HEK293 (cell line): ENCODE measurements at regions not wholly inside any gene's neighbourhood (a gene's known extent, or its start where the extent isn't known, plus 50 kb on each side); places are given as distances from the start of the nearest gene placed in this dataset.

Experiments used
- CTCF ChIA-PET: fragments of 350-600 bp; formaldehyde crosslinking; extraction: SDS; loops from one replicate; lab custom pipeline; 2021; ENCODE audit warnings: antibody characterized with exemption; lab: Yijun Ruan, JAX
- POLR2A ChIA-PET: fragments of 300-600 bp; formaldehyde crosslinking; extraction: SDS; loops from one replicate; lab custom pipeline; 2020; ENCODE audit warnings: antibody characterized with exemption, inconsistent platforms; lab: Yijun Ruan, JAX
- H3K27ac ChIP-seq: fragments of 200-500 bp; sonication (Bioruptor generic); 2 replicates; pipeline ENCODE4 v1.5.1; 2014; ENCODE audit warnings: low read depth, low read length, control low read depth, inconsistent platforms; ENCODE audit errors: extremely low read depth
- H3K36me3 ChIP-seq, 2 experiments: fragments of 200-500 bp in 1 of 2; sonication (Bioruptor generic) in 1 of 2; 1 replicate in 1 of 2; 2 replicates in 1 of 2; pipeline ENCODE4 v1.5.1; 2014 to 2017; ENCODE audit warnings: inconsistent platforms in 2 of 2, low read length in 2 of 2; ENCODE audit not compliant: control insufficient read depth in 2 of 2, insufficient read depth in 1 of 2
- H3K4me1 ChIP-seq: fragments of 200-500 bp; sonication (Bioruptor generic); 2 replicates; pipeline ENCODE4 v1.5.1; 2014; ENCODE audit warnings: mild to moderate bottlenecking, low read length, inconsistent platforms; ENCODE audit not compliant: control insufficient read depth, insufficient read depth
- H3K4me3 ChIP-seq: 2 replicates; pipeline ENCODE4 v1.5.1; 2011; ENCODE audit warnings: low read depth, mild to moderate bottlenecking, control low read depth, low read length, moderate library complexity
- H3K9me3 ChIP-seq: fragments of 200-500 bp; sonication (Bioruptor generic); 2 replicates; pipeline ENCODE4 v1.5.1; 2014; ENCODE audit warnings: low read depth, low read length, inconsistent platforms; ENCODE audit not compliant: control insufficient read depth, insufficient read depth
- HOXC10 ChIP-seq: sonication (generic); formaldehyde crosslinking; IDR thresholded peaks from 2 replicates; pipeline ENCODE4 v1.8.1; 2023; ENCODE audit warnings: mild to moderate bottlenecking, missing genetic modification reagents
- HOXD13 ChIP-seq: sonication (generic); formaldehyde crosslinking; IDR thresholded peaks from 2 replicates; pipeline ENCODE4 v1.8.0; 2022; ENCODE audit warnings: missing genetic modification reagents, borderline replicate concordance
- KLF1 ChIP-seq: fragments of 450-650 bp; formaldehyde crosslinking; IDR thresholded peaks from 2 replicates; pipeline ENCODE4 v1.5.1; 2016; ENCODE audit warnings: missing biosample characterization, missing genetic modification characterization
- KLF10 ChIP-seq: fragments of 450-650 bp; IDR thresholded peaks from 2 replicates; pipeline ENCODE4 v1.5.1; 2018; ENCODE audit warnings: missing biosample characterization, mild to moderate bottlenecking, missing genetic modification characterization
- MYNN ChIP-seq: fragments of 450-650 bp; formaldehyde crosslinking; IDR thresholded peaks from 2 replicates; pipeline ENCODE4 v1.5.1; 2016; ENCODE audit warnings: missing biosample characterization, missing genetic modification characterization, borderline replicate concordance
- MZF1 ChIP-seq: fragments of 450-650 bp; formaldehyde crosslinking; IDR thresholded peaks from 2 replicates; pipeline ENCODE4 v1.5.1; 2017; ENCODE audit warnings: missing biosample characterization, missing genetic modification characterization, borderline replicate concordance
- OSR2 ChIP-seq: fragments of 450-650 bp; formaldehyde crosslinking; IDR thresholded peaks from 2 replicates; pipeline ENCODE4 v1.5.1; 2016; ENCODE audit warnings: missing biosample characterization, missing genetic modification characterization
- RBAK ChIP-seq: fragments of 450-650 bp; formaldehyde crosslinking; IDR thresholded peaks from 2 replicates; pipeline ENCODE4 v1.5.1; 2016; ENCODE audit warnings: missing biosample characterization, missing genetic modification characterization
- SP7 ChIP-seq: fragments of 450-650 bp; formaldehyde crosslinking; IDR thresholded peaks from 2 replicates; pipeline ENCODE4 v1.5.1; 2016; ENCODE audit warnings: missing biosample characterization, missing genetic modification characterization
- TRIM28 ChIP-seq: IDR thresholded peaks from 2 replicates; pipeline ENCODE4 v1.6.1; 2011; ENCODE audit warnings: low read length, control low read depth, borderline replicate concordance
- ZNF155 ChIP-seq: fragments of 450-650 bp; formaldehyde crosslinking; IDR thresholded peaks from 2 replicates; pipeline ENCODE4 v1.5.1; 2016; ENCODE audit warnings: missing biosample characterization, missing genetic modification characterization
- ZNF157 ChIP-seq: fragments of 450-650 bp; formaldehyde crosslinking; IDR thresholded peaks from 2 replicates; pipeline ENCODE4 v1.5.1; 2016; ENCODE audit warnings: missing biosample characterization, missing genetic modification characterization
- ZNF16 ChIP-seq: fragments of 450-650 bp; formaldehyde crosslinking; IDR thresholded peaks from 2 replicates; pipeline ENCODE4 v1.5.1; 2016; ENCODE audit warnings: low read depth, missing biosample characterization, missing genetic modification characterization
- ZNF292 ChIP-seq: fragments of 450-650 bp; formaldehyde crosslinking; IDR thresholded peaks from 2 replicates; pipeline ENCODE4 v1.5.1; 2016; ENCODE audit warnings: low read depth, missing biosample characterization, missing genetic modification characterization, borderline replicate concordance
- ZNF510 ChIP-seq: fragments of 450-650 bp; formaldehyde crosslinking; IDR thresholded peaks from 2 replicates; pipeline ENCODE4 v1.5.1; 2018; ENCODE audit warnings: mild to moderate bottlenecking, missing genetic modification characterization, missing biosample characterization; ENCODE audit not compliant: insufficient replicate concordance
- ZNF529 ChIP-seq: fragments of 450-650 bp; formaldehyde crosslinking; IDR thresholded peaks from 2 replicates; pipeline ENCODE4 v1.5.1; 2017; ENCODE audit warnings: missing genetic modification characterization, missing biosample characterization; ENCODE audit not compliant: insufficient replicate concordance
- ZNF555 ChIP-seq: fragments of 450-650 bp; formaldehyde crosslinking; conservative IDR thresholded peaks from 2 replicates; pipeline ENCODE4 v1.5.1; 2017; ENCODE audit warnings: missing biosample characterization, mild to moderate bottlenecking, missing genetic modification characterization, inconsistent platforms
- ZNF610 ChIP-seq: fragments of 450-650 bp; formaldehyde crosslinking; IDR thresholded peaks from 2 replicates; pipeline ENCODE4 v1.5.1; 2016; ENCODE audit warnings: missing biosample characterization, missing genetic modification characterization, borderline replicate concordance
- ZNF626 ChIP-seq: fragments of 450-650 bp; sonication (Bioruptor Pico); formaldehyde crosslinking; IDR thresholded peaks from 2 replicates; pipeline ENCODE4 v1.5.1; 2018; ENCODE audit warnings: missing biosample characterization, missing genetic modification characterization, inconsistent platforms
- ZNF629 ChIP-seq: fragments of 450-650 bp; formaldehyde crosslinking; IDR thresholded peaks from 2 replicates; pipeline ENCODE4 v1.5.1; 2017; ENCODE audit warnings: missing biosample characterization, missing genetic modification characterization
- ZNF707 ChIP-seq: fragments of 450-650 bp; formaldehyde crosslinking; IDR thresholded peaks from 2 replicates; pipeline ENCODE4 v1.5.1; 2016; ENCODE audit warnings: missing biosample characterization, missing genetic modification characterization
- ZNF76 ChIP-seq: fragments of 450-650 bp; formaldehyde crosslinking; IDR thresholded peaks from 2 replicates; pipeline ENCODE4; 2016; ENCODE audit warnings: low read depth, missing biosample characterization, missing genetic modification characterization, borderline replicate concordance
- ZSCAN16 ChIP-seq: fragments of 450-650 bp; formaldehyde crosslinking; IDR thresholded peaks from 2 replicates; pipeline ENCODE4 v1.5.1; 2016; ENCODE audit warnings: missing biosample characterization, missing genetic modification characterization
- ZSCAN30 ChIP-seq: fragments of 450-650 bp; IDR thresholded peaks from 2 replicates; pipeline ENCODE4 v1.5.1; 2018; ENCODE audit warnings: missing biosample characterization, mild to moderate bottlenecking, missing genetic modification characterization, moderate library complexity
- ZXDB ChIP-seq: fragments of 450-650 bp; formaldehyde crosslinking; IDR thresholded peaks from 2 replicates; pipeline ENCODE4 v1.5.1; 2016; ENCODE audit warnings: missing biosample characterization, missing genetic modification characterization
- TF ChIP-seq, protein P1 (sequence below): fragments of 450-650 bp; formaldehyde crosslinking; IDR thresholded peaks from 2 replicates; pipeline ENCODE4 v1.5.1; 2016; ENCODE audit warnings: missing biosample characterization, missing genetic modification characterization
- TF ChIP-seq, protein P2 (sequence below): fragments of 450-650 bp; formaldehyde crosslinking; IDR thresholded peaks from 2 replicates; pipeline ENCODE4 v1.5.1; 2016; ENCODE audit warnings: missing biosample characterization, missing genetic modification characterization
- TF ChIP-seq, protein P3 (sequence below): sonication (generic); formaldehyde crosslinking; IDR thresholded peaks from 2 replicates; pipeline ENCODE4 v1.8.1; 2022; ENCODE audit warnings: mild to moderate bottlenecking, moderate library complexity, missing genetic modification reagents
- TF ChIP-seq, protein P4 (sequence below): fragments of 450-650 bp; formaldehyde crosslinking; conservative IDR thresholded peaks from 2 replicates; pipeline ENCODE4 v1.5.1; 2016; ENCODE audit warnings: low read depth, missing biosample characterization, missing genetic modification characterization

DNA sequence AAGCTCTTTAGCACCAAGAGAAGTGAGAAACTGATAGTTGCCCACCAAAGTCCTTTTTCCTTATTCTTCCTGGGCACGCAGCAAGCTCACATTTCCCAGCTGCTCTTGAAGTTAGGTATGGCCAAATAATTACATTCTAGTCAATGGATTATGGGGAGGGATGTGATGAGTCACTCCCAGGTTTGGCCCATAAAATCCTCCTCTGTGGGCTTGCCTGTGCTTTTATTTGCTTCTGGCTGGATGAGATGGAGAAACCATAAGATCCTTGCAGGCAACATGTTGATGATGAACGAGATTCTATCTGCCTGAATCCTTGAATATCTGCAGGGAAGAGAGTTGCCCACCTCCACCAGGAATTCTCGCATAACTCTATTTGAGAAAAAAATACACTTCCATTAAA is 568.3 kb upstream of the SALL1 start:
- TF ChIP-seq HOXD13 (CRISPR knock-in tag) (no peak), KLF1 (tag by site-specific recombination) (no peak), KLF10 (tag by site-specific recombination) (no peak), ZSCAN30 (tag by site-specific recombination) (no peak), ZNF157 (no peak), ZNF155 (tag by site-specific recombination) (no peak), ZNF76 (tag by site-specific recombination) (no peak), ZNF510 (tag by site-specific recombination) (no peak), TRIM28 (peak; percentile 67; the same call in 1 of the 2 replicates), ZSCAN16 (tag by site-specific recombination) (no peak), ZNF629 (tag by site-specific recombination) (no peak), ZNF610 (no peak), ZNF555 (tag by site-specific recombination) (no peak), ZNF529 (tag by site-specific recombination) (no peak), MZF1 (tag by site-specific recombination) (0 out of 2 replicates have a peak, but pooled peaks have one; percentile 18), ZNF16 (tag by site-specific recombination) (no peak), ZNF292 (no peak), HOXC10 (CRISPR knock-in tag) (no peak), RBAK (tag by site-specific recombination) (0 out of 2 replicates have a peak, but pooled peaks have one; percentile 32), MYNN (tag by site-specific recombination) (no peak), OSR2 (tag by site-specific recombination) (no peak), ZNF626 (tag by site-specific recombination) (no peak), ZNF707 (no peak), ZXDB (no peak), SP7 (tag by site-specific recombination) (peak; percentile 25; the same call in 1 of the 2 replicates)
- TF ChIP-seq, protein P1, sequence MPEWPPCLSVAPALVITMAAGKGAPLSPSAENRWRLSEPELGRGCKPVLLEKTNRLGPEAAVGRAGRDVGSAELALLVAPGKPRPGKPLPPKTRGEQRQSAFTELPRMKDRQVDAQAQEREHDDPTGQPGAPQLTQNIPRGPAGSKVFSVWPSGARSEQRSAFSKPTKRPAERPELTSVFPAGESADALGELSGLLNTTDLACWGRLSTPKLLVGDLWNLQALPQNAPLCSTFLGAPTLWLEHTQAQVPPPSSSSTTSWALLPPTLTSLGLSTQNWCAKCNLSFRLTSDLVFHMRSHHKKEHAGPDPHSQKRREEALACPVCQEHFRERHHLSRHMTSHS (tag by site-specific recombination) = no peak
- TF ChIP-seq, protein P2, sequence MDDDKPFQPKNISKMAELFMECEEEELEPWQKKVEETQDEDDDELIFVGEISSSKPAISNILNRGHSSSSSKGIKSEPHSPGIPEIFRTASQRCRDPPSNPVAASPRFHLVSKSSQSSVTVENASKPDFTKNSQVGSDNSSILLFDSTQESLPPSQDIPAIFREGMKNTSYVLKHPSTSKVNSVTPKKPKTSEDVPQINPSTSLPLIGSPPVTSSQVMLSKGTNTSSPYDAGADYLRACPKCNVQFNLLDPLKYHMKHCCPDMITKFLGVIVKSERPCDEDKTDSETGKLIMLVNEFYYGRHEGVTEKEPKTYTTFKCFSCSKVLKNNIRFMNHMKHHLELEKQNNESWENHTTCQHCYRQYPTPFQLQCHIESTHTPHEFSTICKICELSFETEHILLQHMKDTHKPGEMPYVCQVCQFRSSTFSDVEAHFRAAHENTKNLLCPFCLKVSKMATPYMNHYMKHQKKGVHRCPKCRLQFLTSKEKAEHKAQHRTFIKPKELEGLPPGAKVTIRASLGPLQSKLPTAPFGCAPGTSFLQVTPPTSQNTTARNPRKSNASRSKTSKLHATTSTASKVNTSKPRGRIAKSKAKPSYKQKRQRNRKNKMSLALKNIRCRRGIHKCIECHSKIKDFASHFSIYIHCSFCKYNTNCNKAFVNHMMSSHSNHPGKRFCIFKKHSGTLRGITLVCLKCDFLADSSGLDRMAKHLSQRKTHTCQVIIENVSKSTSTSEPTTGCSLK (tag by site-specific recombination) = no peak
- TF ChIP-seq, protein P3, sequence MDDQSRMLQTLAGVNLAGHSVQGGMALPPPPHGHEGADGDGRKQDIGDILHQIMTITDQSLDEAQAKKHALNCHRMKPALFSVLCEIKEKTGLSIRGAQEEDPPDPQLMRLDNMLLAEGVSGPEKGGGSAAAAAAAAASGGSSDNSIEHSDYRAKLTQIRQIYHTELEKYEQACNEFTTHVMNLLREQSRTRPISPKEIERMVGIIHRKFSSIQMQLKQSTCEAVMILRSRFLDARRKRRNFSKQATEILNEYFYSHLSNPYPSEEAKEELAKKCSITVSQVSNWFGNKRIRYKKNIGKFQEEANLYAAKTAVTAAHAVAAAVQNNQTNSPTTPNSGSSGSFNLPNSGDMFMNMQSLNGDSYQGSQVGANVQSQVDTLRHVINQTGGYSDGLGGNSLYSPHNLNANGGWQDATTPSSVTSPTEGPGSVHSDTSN (CRISPR knock-in tag) = no peak
- TF ChIP-seq, protein P4, sequence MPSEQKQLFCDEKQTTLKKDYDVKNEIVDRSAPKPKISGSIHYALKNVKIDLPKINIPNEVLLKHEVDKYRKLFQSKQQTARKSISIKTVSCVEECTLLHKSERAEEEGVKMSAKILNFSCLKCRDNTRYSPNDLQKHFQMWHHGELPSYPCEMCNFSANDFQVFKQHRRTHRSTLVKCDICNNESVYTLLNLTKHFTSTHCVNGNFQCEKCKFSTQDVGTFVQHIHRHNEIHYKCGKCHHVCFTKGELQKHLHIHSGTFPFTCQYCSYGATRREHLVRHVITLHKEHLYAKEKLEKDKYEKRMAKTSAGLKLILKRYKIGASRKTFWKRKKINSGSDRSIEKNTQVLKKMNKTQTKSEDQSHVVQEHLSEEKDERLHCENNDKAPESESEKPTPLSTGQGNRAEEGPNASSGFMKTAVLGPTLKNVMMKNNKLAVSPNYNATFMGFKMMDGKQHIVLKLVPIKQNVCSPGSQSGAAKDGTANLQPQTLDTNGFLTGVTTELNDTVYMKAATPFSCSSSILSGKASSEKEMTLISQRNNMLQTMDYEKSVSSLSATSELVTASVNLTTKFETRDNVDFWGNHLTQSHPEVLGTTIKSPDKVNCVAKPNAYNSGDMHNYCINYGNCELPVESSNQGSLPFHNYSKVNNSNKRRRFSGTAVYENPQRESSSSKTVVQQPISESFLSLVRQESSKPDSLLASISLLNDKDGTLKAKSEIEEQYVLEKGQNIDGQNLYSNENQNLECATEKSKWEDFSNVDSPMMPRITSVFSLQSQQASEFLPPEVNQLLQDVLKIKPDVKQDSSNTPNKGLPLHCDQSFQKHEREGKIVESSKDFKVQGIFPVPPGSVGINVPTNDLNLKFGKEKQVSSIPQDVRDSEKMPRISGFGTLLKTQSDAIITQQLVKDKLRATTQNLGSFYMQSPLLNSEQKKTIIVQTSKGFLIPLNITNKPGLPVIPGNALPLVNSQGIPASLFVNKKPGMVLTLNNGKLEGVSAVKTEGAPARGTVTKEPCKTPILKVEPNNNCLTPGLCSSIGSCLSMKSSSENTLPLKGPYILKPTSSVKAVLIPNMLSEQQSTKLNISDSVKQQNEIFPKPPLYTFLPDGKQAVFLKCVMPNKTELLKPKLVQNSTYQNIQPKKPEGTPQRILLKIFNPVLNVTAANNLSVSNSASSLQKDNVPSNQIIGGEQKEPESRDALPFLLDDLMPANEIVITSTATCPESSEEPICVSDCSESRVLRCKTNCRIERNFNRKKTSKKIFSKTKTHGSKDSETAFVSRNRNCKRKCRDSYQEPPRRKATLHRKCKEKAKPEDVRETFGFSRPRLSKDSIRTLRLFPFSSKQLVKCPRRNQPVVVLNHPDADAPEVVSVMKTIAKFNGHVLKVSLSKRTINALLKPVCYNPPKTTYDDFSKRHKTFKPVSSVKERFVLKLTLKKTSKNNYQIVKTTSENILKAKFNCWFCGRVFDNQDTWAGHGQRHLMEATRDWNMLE (tag by site-specific recombination) = no peak
- no peak overlapping the region for H3K27ac ChIP-seq
- POLR2A ChIA-PET = no interaction called here
- H3K4me3 ChIP-seq = no peak overlapping the region
- CTCF ChIA-PET = interaction anchor here (0.6 to 1.1 kb wide), 3 partner anchors 42 to 230 kb away, joined by 3 read pairs; no protein-coding TSS in a partner anchor
- no peaks in the 10 kb centered on the region for H3K9me3 ChIP-seq
- peaks cover 10% of the 10 kb centered on the region; the same call in 1 of the 2 replicates for H3K4me1 ChIP-seq
- H3K36me3 ChIP-seq = no peaks in the 10 kb centered on the region
